IMR-90 (cell line): ENCODE measurements at regions not wholly inside any gene's neighbourhood (a gene's known extent, or its start where the extent isn't known, plus 50 kb on each side); places are given as distances from the start of the nearest gene placed in this dataset.

Source experiments
- BHLHE40 ChIP-seq: fragments of 150-350 bp; IDR thresholded peaks from 2 replicates; pipeline ENCODE4 v1.6.1; 2016; ENCODE audit warnings: mild to moderate bottlenecking, low read depth, low read length
- CTCF ChIP-seq: conservative IDR thresholded peaks from 2 replicates; pipeline ENCODE4 v1.5.1; 2012; ENCODE audit warnings: mild to moderate bottlenecking, low read depth, low read length, improper control_type of control experiment
- FOS ChIP-seq: fragments of 150-350 bp; IDR thresholded peaks from 2 replicates; pipeline ENCODE4 v1.6.1; 2016; ENCODE audit warnings: low read depth, low read length
- POLR2A ChIP-seq: IDR thresholded peaks from 2 replicates; pipeline ENCODE4 v1.6.1; 2012; ENCODE audit warnings: mild to moderate bottlenecking, low read depth, low read length
- RAD21 ChIP-seq: IDR thresholded peaks from 2 replicates; pipeline ENCODE4 v1.6.1; 2012; ENCODE audit warnings: low read length, improper control_type of control experiment
- RFX5 ChIP-seq: IDR thresholded peaks from 2 replicates; pipeline ENCODE4 v1.8.0; 2012; ENCODE audit warnings: low read depth, mild to moderate bottlenecking, low read length, moderate library complexity
- TF ChIP-seq, protein P1 (sequence below): fragments of 150-350 bp; IDR thresholded peaks from 2 replicates; pipeline ENCODE4 v1.6.1; 2016; ENCODE audit warnings: low read depth, mild to moderate bottlenecking, low read length, moderate library complexity, borderline replicate concordance

DNA sequence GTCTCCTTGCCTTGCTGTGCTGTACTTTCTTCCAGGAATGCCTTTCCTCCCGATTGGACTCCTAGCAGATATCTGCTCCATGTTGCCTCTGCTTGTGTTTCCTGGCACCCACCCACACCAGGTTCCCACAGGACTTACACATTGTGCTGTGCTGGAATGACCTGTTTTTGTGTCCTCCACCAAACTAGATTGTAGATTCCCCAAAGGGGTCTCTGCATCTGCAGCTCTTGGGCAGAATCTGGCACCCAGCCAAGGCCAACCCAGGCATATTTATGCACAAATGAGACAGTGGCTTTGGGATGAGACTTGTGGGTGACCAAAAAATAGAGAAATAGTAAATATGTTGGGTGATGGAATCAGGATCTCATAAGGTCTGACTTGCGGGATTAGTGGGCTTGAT is 278.2 kb downstream of the RRAGC start:
- TF ChIP-seq POLR2A (no peak), CTCF (no peak), RAD21 (no peak), RFX5 (no peak), BHLHE40 (no peak), FOS (no peak)
- TF ChIP-seq, protein P1, sequence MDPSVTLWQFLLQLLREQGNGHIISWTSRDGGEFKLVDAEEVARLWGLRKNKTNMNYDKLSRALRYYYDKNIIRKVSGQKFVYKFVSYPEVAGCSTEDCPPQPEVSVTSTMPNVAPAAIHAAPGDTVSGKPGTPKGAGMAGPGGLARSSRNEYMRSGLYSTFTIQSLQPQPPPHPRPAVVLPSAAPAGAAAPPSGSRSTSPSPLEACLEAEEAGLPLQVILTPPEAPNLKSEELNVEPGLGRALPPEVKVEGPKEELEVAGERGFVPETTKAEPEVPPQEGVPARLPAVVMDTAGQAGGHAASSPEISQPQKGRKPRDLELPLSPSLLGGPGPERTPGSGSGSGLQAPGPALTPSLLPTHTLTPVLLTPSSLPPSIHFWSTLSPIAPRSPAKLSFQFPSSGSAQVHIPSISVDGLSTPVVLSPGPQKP, result no peak
